ENCODE measurements at regions not wholly inside any gene's neighbourhood (a gene's known extent, or its start where the extent isn't known, plus 50 kb on each side); places are given as distances from the start of the nearest gene placed in this dataset.

- TF ChIP-seq NR1H2 (CRISPR knock-in tag; IDR thresholded peaks at IDR 0.05) (no peak), CTCF (IDR thresholded peaks at IDR 0.05) (no peak), CREB1 (CRISPR knock-in tag; IDR thresholded peaks at IDR 0.05) (no peak), RORB (CRISPR knock-in tag; IDR thresholded peaks at IDR 0.05) (no peak), ZNF425 (CRISPR knock-in tag; conservative IDR thresholded peaks at IDR 0.05) (no peak), GABPB1 (CRISPR knock-in tag; IDR thresholded peaks at IDR 0.05) (no peak)
Measured at GRCh38 chr17:5913032-5913531, 157.1 kb upstream of the WSCD1 start.
